KMS-11 (cell line): ENCODE measurements at regions not wholly inside any gene's neighbourhood (a gene's known extent, or its start where the extent isn't known, plus 50 kb on each side); places are given as distances from the start of the nearest gene placed in this dataset.

Experiments used
- H2AFZ ChIP-seq: fragments of 200-600 bp; sonication (generic); 2 replicates; pipeline ENCODE4 v1.6.1; 2016; ENCODE audit warnings: antibody characterized with exemption, mixed run types, low read depth
- H3K27ac ChIP-seq: fragments of 200-600 bp; sonication (generic); 2 replicates; pipeline ENCODE4 v1.6.1; 2016; ENCODE audit warnings: mild to moderate bottlenecking, mixed run types
- H3K27me3 ChIP-seq: fragments of 200-600 bp; sonication (generic); 2 replicates; pipeline ENCODE4 v1.6.1; 2017; ENCODE audit warnings: mild to moderate bottlenecking, low read depth, mixed run types, moderate library complexity; ENCODE audit not compliant: insufficient read depth
- H3K36me3 ChIP-seq: fragments of 200-600 bp; sonication (generic); 2 replicates; pipeline ENCODE4 v1.6.1; 2017; ENCODE audit warnings: mild to moderate bottlenecking, mixed run types; ENCODE audit not compliant: insufficient read depth
- H3K4me1 ChIP-seq: fragments of 200-600 bp; sonication (generic); 2 replicates; pipeline ENCODE4 v1.6.1; 2016; ENCODE audit warnings: mild to moderate bottlenecking, low read depth, mixed run types; ENCODE audit not compliant: poor library complexity, severe bottlenecking
- H3K4me2 ChIP-seq: fragments of 200-600 bp; sonication (generic); 2 replicates; pipeline ENCODE4 v1.7.0; 2016; ENCODE audit warnings: mild to moderate bottlenecking, mixed run types
- H3K4me3 ChIP-seq: fragments of 200-600 bp; sonication (generic); IDR thresholded peaks from 2 replicates; pipeline ENCODE4 v1.6.1; 2017; ENCODE audit warnings: low read depth, low read length, mixed read lengths; ENCODE audit not compliant: insufficient read depth
- H3K79me2 ChIP-seq: fragments of 200-600 bp; sonication (generic); 2 replicates; pipeline ENCODE4 v1.6.1; 2016; ENCODE audit warnings: low read depth, mixed run types; ENCODE audit not compliant: insufficient read depth
- H3K9ac ChIP-seq: fragments of 200-600 bp; sonication (generic); 2 replicates; pipeline ENCODE4 v1.6.1; 2016; ENCODE audit warnings: mild to moderate bottlenecking, mixed run types
- H4K20me1 ChIP-seq: fragments of 200-600 bp; sonication (generic); 2 replicates; pipeline ENCODE4 v1.6.1; 2016; ENCODE audit warnings: mild to moderate bottlenecking, mixed run types; ENCODE audit not compliant: insufficient read depth
- CTCF ChIP-seq: fragments of 200-600 bp; sonication (generic); conservative IDR thresholded peaks from 2 replicates; pipeline ENCODE4 v1.6.1; 2017; ENCODE audit warnings: low read depth, mild to moderate bottlenecking, antibody characterized with exemption, low read length, moderate library complexity, mixed read lengths

- TF ChIP-seq CTCF, result no peak
- H3K4me2 ChIP-seq, result no peak overlapping the region
- no peaks in the 10 kb centered on the region for H3K79me2 ChIP-seq
- H3K27me3 ChIP-seq, result no peaks in the 10 kb centered on the region
- H3K27ac ChIP-seq, result no peak overlapping the region
- no peaks in the 10 kb centered on the region for H3K4me1 ChIP-seq
- H3K36me3 ChIP-seq, result no peaks in the 10 kb centered on the region
- H3K9ac ChIP-seq, result no peak overlapping the region
- no peak overlapping the region for H3K4me3 ChIP-seq
- no peaks in the 10 kb centered on the region for H4K20me1 ChIP-seq
- H2AFZ ChIP-seq, result no peak overlapping the region
Measured at GRCh38 chr11:122342089-122342744, 226.2 kb upstream of the BLID start.

- Histone ChIP-seq H3K27ac (no peak overlapping the region), H3K4me1 (no peaks in the 10 kb centered on the region), H3K4me3 (no peak overlapping the region), H4K20me1 (no peaks in the 10 kb centered on the region), H3K9ac (no peak overlapping the region), H2AFZ (no peak overlapping the region), H3K27me3 (no peaks in the 10 kb centered on the region), H3K4me2 (no peak overlapping the region), H3K36me3 (no peaks in the 10 kb centered on the region), H3K79me2 (no peaks in the 10 kb centered on the region)
- no peak for TF ChIP-seq CTCF
Measured at GRCh38 chr11:122341477-122341876, 225.5 kb upstream of the BLID start.

GRCh38 chr11:122340607-122341290 is 224.7 kb upstream of the BLID start:
- Histone ChIP-seq H3K4me1 (no peaks in the 10 kb centered on the region), H4K20me1 (no peaks in the 10 kb centered on the region), H2AFZ (no peak overlapping the region), H3K9ac (no peak overlapping the region), H3K27ac (no peak overlapping the region), H3K27me3 (no peaks in the 10 kb centered on the region), H3K79me2 (no peaks in the 10 kb centered on the region), H3K4me2 (no peak overlapping the region), H3K36me3 (no peaks in the 10 kb centered on the region), H3K4me3 (no peak overlapping the region)
- TF ChIP-seq CTCF, result no peak

GRCh38 chr11:122339436-122340060 is 223.5 kb upstream of the BLID start:
- H3K9ac ChIP-seq, result no peak overlapping the region
- H3K27ac ChIP-seq, result no peak overlapping the region
- no peak overlapping the region for H3K4me3 ChIP-seq
- TF ChIP-seq CTCF, result no peak
- H3K36me3 ChIP-seq, result no peaks in the 10 kb centered on the region
- H3K4me1 ChIP-seq, result no peaks in the 10 kb centered on the region
- H3K27me3 ChIP-seq, result no peaks in the 10 kb centered on the region
- H4K20me1 ChIP-seq, result no peaks in the 10 kb centered on the region
- H2AFZ ChIP-seq, result no peak overlapping the region
- no peaks in the 10 kb centered on the region for H3K79me2 ChIP-seq
- H3K4me2 ChIP-seq, result no peak overlapping the region
